ENCODE measurements at regions not wholly inside any gene's neighbourhood (a gene's known extent, or its start where the extent isn't known, plus 50 kb on each side); places are given as distances from the start of the nearest gene placed in this dataset.
"Not testable (repeated sequence)": the region's sequence is repeated elsewhere in the genome, so short reads cannot be mapped to it uniquely, and the experiment has no call there.

GRCh38 chr2:242010252-242011166 is 141.0 kb downstream of the RTP5 start:
- not testable (repeated sequence) for DNase-seq

- peak in 1 of 5 donors; percentile 14 for DNase-seq
Observed at GRCh38 chr2:242011167-242011513, 141.6 kb downstream of the RTP5 start.

DNA sequence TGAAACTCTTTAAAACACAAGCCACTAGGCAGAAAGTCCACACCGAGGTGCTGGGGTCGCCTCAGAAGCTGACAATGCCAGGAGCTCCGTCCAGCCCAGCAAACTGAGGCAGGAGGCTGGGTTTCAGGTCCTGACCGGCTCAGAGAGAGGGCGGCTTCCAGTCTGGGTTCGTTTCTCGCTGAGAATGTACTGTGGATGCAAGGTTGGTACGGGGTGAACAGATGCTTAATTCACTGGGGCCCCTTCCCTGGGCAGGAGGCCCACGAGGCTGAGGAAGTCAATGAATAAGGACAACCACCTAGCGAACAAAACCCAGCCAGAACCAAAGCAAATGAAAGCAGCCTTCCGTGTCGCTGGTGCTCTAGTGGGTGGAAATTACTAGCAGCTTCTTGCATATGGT is 142.0 kb downstream of the RTP5 start:
- DNase-seq, result no peak

DNA sequence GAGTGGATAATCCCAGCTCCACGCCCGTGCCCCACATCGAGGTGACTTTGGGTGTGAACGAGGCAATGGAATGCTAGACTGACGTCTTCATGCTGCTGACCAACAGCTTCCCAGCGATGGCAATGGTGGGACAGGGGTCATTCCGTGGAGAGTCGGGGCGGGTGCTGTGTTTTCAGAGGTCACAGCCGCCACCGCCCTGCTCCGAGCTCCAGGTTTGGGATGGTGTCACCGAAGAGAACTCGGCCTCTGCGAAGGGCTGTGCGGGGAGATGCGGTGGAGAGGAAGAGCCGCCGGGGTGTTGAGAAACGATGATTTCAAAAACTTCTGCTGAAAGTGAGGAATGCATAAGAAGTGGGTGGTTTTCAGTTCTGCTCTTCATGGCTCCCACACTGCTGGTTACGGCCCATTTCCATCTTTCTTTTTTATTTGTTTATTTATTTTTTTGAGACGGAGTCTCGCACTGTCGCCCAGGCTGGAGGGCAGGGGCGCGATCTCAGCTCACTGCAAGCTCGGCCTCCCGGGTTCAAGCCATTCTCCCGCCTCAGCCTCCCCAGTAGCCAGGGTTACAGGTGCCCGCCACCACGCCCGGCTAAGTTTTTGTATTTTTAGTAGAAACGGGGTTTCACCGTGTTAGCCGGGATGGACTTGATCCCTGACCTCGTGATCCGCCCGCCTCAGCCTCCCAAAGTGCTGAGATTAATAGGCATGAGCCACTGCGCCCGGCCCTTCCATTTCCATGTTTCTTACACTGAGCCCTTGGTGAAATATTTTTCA is 142.6 kb downstream of the RTP5 start:
- no peak for DNase-seq

GRCh38 chr2:242012956-242013764 is 143.6 kb downstream of the RTP5 start:
- no peak for DNase-seq

- DNase-seq, result no peak
Observed at GRCh38 chr2:242013771-242014170, 144.2 kb downstream of the RTP5 start.

DNA sequence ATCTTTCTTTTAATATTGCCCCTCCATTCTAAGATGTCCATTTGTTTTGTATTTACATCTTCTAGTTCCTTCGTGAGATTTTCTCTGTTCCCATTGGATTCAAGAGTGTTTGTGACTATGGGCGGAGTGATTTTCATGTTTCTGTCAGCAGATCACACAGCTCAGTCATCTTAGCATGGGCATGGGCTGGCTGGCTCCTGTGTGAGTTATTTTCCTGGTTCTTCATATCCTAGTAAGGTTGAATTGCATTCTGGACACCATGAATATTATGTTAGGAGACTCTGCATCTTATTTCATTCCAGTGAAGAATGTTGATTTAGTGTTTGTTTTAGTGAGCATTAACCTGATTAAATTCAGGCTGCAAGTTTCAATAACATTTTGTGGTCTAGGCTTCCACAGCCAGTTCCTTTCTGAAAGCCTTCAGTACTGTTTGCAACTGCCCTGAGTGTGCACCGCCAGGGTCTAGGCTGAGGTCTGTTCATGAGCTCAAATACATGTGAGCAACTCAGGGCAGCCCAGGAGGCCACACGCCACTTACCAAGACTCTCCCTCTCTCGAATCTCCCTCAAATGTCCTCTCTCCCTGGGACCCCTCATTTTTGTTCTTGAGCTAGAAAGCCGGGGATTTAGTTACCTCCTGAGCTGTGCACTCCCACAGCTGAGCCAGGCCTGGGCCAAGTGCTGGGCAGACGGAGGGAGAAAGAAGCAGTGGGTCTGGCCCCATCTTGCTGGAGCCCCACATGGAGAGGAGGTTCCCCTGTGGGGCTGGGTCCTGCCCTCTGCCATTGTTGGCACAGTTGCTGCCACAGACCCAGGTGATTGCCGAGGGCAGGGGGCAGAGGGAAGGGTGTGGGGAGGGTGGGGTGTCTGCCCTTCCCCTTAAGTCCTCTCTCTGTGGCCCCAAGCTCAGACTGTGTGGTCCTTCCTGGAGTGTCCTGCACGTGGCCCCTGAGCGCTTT is 145.9 kb downstream of the RTP5 start:
- DNase-seq, result no peak

DNA sequence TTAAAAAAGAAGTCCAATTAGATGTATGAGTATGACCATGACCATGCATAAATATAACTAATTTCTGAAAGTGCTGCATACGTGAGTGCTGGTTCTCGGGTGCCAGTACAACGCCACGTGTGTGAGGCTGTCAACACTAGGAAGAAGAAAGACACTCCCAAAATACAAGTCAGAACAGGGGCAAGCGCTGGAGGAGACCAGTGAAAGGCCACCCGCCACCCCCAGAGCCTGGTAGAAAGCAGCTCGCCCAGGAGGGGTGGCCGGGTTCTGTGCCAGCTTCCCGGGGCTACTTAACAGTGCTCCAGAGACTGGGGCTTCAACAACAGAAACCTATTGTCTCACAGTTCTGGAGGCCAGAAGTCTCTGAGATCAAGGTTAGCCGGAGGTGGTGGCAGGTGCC is 147.6 kb downstream of the RTP5 start:
- DNase-seq, result no peak

- not testable (repeated sequence) for DNase-seq
Observed at GRCh38 chr2:242018416-242018815, 148.9 kb downstream of the RTP5 start.

GRCh38 chr2:242019344-242019743 is 149.8 kb downstream of the RTP5 start:
- DNase-seq, result no peak

- no peak for DNase-seq
Observed at GRCh38 chr2:242020196-242021004, 150.9 kb downstream of the RTP5 start.

- no peak for DNase-seq
Observed at GRCh38 chr2:242022550-242023290, 153.2 kb downstream of the RTP5 start.

GRCh38 chr2:242024751-242025355 is 155.3 kb downstream of the RTP5 start:
- DNase-seq, result no peak

GRCh38 chr2:242027676-242028450 is 158.3 kb downstream of the RTP5 start:
- no peak for DNase-seq

- DNase-seq, result no peak
Observed at GRCh38 chr2:242029422-242030225, 160.1 kb downstream of the RTP5 start.

DNA sequence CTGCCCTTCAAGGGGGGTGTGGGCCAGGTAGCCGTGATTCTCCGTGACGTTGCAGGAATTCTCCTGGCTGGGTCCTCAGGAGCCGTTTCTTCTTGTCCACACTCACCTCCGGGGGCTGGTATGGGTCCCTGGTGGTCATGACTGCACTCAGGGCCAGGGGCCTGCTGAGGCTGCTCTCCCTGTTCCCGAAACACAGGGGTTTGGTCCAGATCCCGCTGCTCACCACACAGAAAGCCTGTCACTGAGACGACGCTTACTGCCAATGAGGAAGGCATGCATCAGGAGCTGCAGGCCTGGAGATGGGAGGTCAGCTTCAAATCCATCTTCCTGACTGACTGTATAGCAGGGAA is 160.7 kb downstream of the RTP5 start:
- DNase-seq, result no peak

- DNase-seq, result no peak
Observed at GRCh38 chr2:242030858-242031257, 161.3 kb downstream of the RTP5 start.

GRCh38 chr2:242031481-242032019 is 162.0 kb downstream of the RTP5 start:
- peak in 3 of 5 donors; percentile 24 to 71 (median 39) for DNase-seq

All from T-helper 1 cell (primary cell).